Gastroesophageal sphincter (tissue), 3 donors: ENCODE measurements at regions not wholly inside any gene's neighbourhood (a gene's known extent, or its start where the extent isn't known, plus 50 kb on each side); places are given as distances from the start of the nearest gene placed in this dataset.

Source experiments
- CTCF ChIP-seq, 4 experiments: fragments of 200-600 bp in 2 of 4; fragments of 450-650 bp in 2 of 4; sonication (generic) in 1 of 4; IDR thresholded peaks; one replicate each; pipeline ENCODE4 v1.5.1; 2017 to 2019; ENCODE audit warnings: antibody characterized with exemption in 4 of 4, mild to moderate bottlenecking in 2 of 4, moderate library complexity in 2 of 4
- POLR2AphosphoS5 ChIP-seq: sonication (generic); formaldehyde crosslinking; IDR thresholded peaks from one replicate; pipeline ENCODE4 v1.6.1; 2017; ENCODE audit warnings: antibody characterized with exemption

GRCh38 chr1:168926236-168926635 lies 180.3 kb upstream of the ATP1B1 start:
- TF ChIP-seq CTCF (IDR thresholded peaks at IDR 0.05) (no peak), POLR2AphosphoS5 (no peak)
